Renal pelvis (tissue), 1 donor: ENCODE measurements at regions not wholly inside any gene's neighbourhood (a gene's known extent, or its start where the extent isn't known, plus 50 kb on each side); places are given as distances from the start of the nearest gene placed in this dataset.

Experiments used
- DNase-seq: peaks from one replicate; pipeline ENCODE4 v3.0.0-alpha.2; 2013

GRCh38 chr21:34022627-34023335 is 50.6 kb upstream of the MRPS6 start:
- no peak for DNase-seq

GRCh38 chr21:34021726-34022125 is 51.7 kb upstream of the MRPS6 start:
- no peak for DNase-seq

GRCh38 chr21:34020983-34021553 is 52.3 kb upstream of the MRPS6 start:
- no peak for DNase-seq

GRCh38 chr21:34020005-34020847 is 53.2 kb upstream of the MRPS6 start:
- DNase-seq: no peak

- DNase-seq: no peak
Measured at GRCh38 chr21:34019402-34019801, 54.0 kb upstream of the MRPS6 start.

- no peak for DNase-seq
Measured at GRCh38 chr21:34018910-34019309, 54.5 kb upstream of the MRPS6 start.

- DNase-seq: no peak
Measured at GRCh38 chr21:34018185-34018584, 55.2 kb upstream of the MRPS6 start.

GRCh38 chr21:34017039-34017961 is 56.1 kb upstream of the MRPS6 start:
- DNase-seq: no peak

GRCh38 chr21:34012640-34013039 is 60.7 kb upstream of the MRPS6 start:
- DNase-seq: no peak

GRCh38 chr21:34011660-34012059 is 61.7 kb upstream of the MRPS6 start:
- DNase-seq: no peak

- no peak for DNase-seq
Measured at GRCh38 chr21:34009193-34009592, 64.2 kb upstream of the MRPS6 start.

GRCh38 chr21:34008618-34009017 is 64.8 kb upstream of the MRPS6 start:
- no peak for DNase-seq

- DNase-seq: no peak
Measured at GRCh38 chr21:34006611-34007168, 66.7 kb upstream of the MRPS6 start.

- no peak for DNase-seq
Measured at GRCh38 chr21:34004974-34005373, 68.4 kb upstream of the MRPS6 start.

- DNase-seq: no peak
Measured at GRCh38 chr21:34004013-34004938, 69.1 kb upstream of the MRPS6 start.

- DNase-seq: no peak
Measured at GRCh38 chr21:34003428-34003827, 70.0 kb upstream of the MRPS6 start.

- no peak for DNase-seq
Measured at GRCh38 chr21:34000375-34000774, 73.0 kb upstream of the MRPS6 start.

- no peak for DNase-seq
Measured at GRCh38 chr21:33998809-33999208, 74.6 kb upstream of the MRPS6 start.

- DNase-seq: no peak
Measured at GRCh38 chr21:33998402-33998801, 75.0 kb upstream of the MRPS6 start.

GRCh38 chr21:33997436-33997835 is 75.9 kb upstream of the MRPS6 start:
- DNase-seq: no peak
